ENCODE measurements at regions not wholly inside any gene's neighbourhood (a gene's known extent, or its start where the extent isn't known, plus 50 kb on each side); places are given as distances from the start of the nearest gene placed in this dataset.
A peak's percentile ranks its signal among the peaks of the same experiment; 100 is the strongest.
"Not testable (repeated sequence)": the region's sequence is repeated elsewhere in the genome, so short reads cannot be mapped to it uniquely, and the experiment has no call there.

GRCh38 chr19:34033880-34034279, 138.4 kb upstream of the LSM14A start:
- DNase-seq (ENCODE audit: low spot score) = no peak

GRCh38 chr19:34034318-34034846, 137.9 kb upstream of the LSM14A start:
- DNase-seq (ENCODE audit: low spot score) = no peak

- DNase-seq (ENCODE audit: low spot score) = peak; percentile 46
These were observed 130.3 kb upstream of the LSM14A start for GRCh38 chr19:34041925-34042521.

- DNase-seq (ENCODE audit: low spot score) = no peak
These were observed 128.3 kb upstream of the LSM14A start for GRCh38 chr19:34044021-34044420.

- DNase-seq (ENCODE audit: low spot score) = no peak
These were observed 122.4 kb upstream of the LSM14A start for GRCh38 chr19:34049944-34050343.

- not testable (repeated sequence) for DNase-seq (ENCODE audit: low spot score)
These were observed 121.9 kb upstream of the LSM14A start for GRCh38 chr19:34050430-34050829.

- no peak for DNase-seq (ENCODE audit: low spot score)
These were observed 121.0 kb upstream of the LSM14A start for GRCh38 chr19:34051255-34051654.

- DNase-seq (ENCODE audit: low spot score) = no peak
These were observed 115.1 kb upstream of the LSM14A start for GRCh38 chr19:34057155-34057554.

- no peak for DNase-seq (ENCODE audit: low spot score)
These were observed 106.2 kb upstream of the LSM14A start for GRCh38 chr19:34066007-34066643.

GRCh38 chr19:34067861-34068271, 104.4 kb upstream of the LSM14A start:
- DNase-seq (ENCODE audit: low spot score) = no peak

- no peak for DNase-seq (ENCODE audit: low spot score)
These were observed 96.6 kb upstream of the LSM14A start for GRCh38 chr19:34075661-34076091.

- DNase-seq (ENCODE audit: low spot score) = peak; percentile 3
These were observed 89.8 kb upstream of the LSM14A start for GRCh38 chr19:34082289-34083077.

- no peak for DNase-seq (ENCODE audit: low spot score)
These were observed 87.7 kb upstream of the LSM14A start for GRCh38 chr19:34084396-34085145.

- no peak for DNase-seq (ENCODE audit: low spot score)
These were observed 87.0 kb upstream of the LSM14A start for GRCh38 chr19:34085336-34085735.

- DNase-seq (ENCODE audit: low spot score) = no peak
These were observed 84.0 kb upstream of the LSM14A start for GRCh38 chr19:34088292-34088691.

- DNase-seq (ENCODE audit: low spot score) = no peak
These were observed 82.7 kb upstream of the LSM14A start for GRCh38 chr19:34089566-34089965.

- no peak for DNase-seq (ENCODE audit: low spot score)
These were observed 77.3 kb upstream of the LSM14A start for GRCh38 chr19:34094960-34095359.

- not testable (repeated sequence) for DNase-seq (ENCODE audit: low spot score)
These were observed 76.9 kb upstream of the LSM14A start for GRCh38 chr19:34095411-34095810.

- DNase-seq (ENCODE audit: low spot score) = peak; percentile 83
These were observed 76.0 kb upstream of the LSM14A start for GRCh38 chr19:34096020-34096915.

GRCh38 chr19:34104096-34104495, 68.2 kb upstream of the LSM14A start:
- DNase-seq (ENCODE audit: low spot score) = no peak

- DNase-seq (ENCODE audit: low spot score) = no peak
These were observed 67.7 kb upstream of the LSM14A start for GRCh38 chr19:34104557-34104956.

Measured in cerebellar cortex (tissue), 1 donor.